ENCODE measurements at regions not wholly inside any gene's neighbourhood (a gene's known extent, or its start where the extent isn't known, plus 50 kb on each side); places are given as distances from the start of the nearest gene placed in this dataset.

DNA sequence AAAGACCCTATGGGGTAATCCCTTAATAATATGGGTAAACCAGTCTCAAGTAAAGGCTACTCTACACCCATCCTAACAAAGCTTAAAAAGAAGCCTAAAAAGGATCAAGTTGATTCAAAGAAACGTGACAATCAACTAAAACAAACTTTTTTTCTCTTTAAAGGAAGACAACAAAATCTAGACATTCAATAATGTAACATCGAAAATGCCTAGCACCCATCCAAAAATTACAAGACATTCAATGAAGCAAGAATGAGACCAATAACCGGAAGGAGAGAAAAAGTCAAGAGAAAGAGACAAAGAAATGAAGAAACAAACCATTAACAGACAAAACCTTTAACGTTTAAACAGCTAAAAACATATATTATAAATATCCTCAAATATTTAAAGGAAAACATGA, 143.8 kb upstream of the VASH1 start:
- H3K36me3 ChIP-seq (replicated peaks in 1 of 2; ENCODE audit: control insufficient read depth in 1 of 2, insufficient read depth in 2 of 2, low read length in 1 of 2), result no peaks in the 10 kb centered on the region
- TF ChIP-seq ELF1 (IDR thresholded peaks at IDR 0.05) (no peak), TCF12 (IDR thresholded peaks at IDR 0.05) (no peak), GATA2 (CRISPR knock-in tag; IDR thresholded peaks at IDR 0.05) (no peak), TAF1 (IDR thresholded peaks at IDR 0.05; ENCODE audit: borderline replicate concordance, low read depth, low read length) (no peak)
- CTCF ChIA-PET, result interaction anchor here (0.6 to 1.1 kb wide), 2 partner anchors 39 to 103 kb away, joined by 3 read pairs; no protein-coding TSS in a partner anchor
- H3K9me3 ChIP-seq, result no peaks in the 10 kb centered on the region
- whole genome bisulfite sequencing (ENCODE audit: low lambda C conversion rate), result 6% methylated on average over 4 of the region's 4 CpGs
- H3K9ac ChIP-seq, result no peak overlapping the region
- H3K4me2 ChIP-seq, result no peak overlapping the region
- no peaks in the 10 kb centered on the region for H4K20me1 ChIP-seq (ENCODE audit: insufficient read depth)
- no peaks in the 10 kb centered on the region for H3K79me2 ChIP-seq (ENCODE audit: insufficient read depth)
- no peak overlapping the region for H3K27ac ChIP-seq (ENCODE audit: low read depth in 2 of 2, low read length in 1 of 2)
- POLR2A ChIA-PET, result no interaction called here
- H3K27me3 ChIP-seq (ENCODE audit: insufficient read depth), result no peaks in the 10 kb centered on the region; the same call in 1 of the 2 replicates
- no peak overlapping the region for H3K4me3 ChIP-seq (ENCODE audit: low read depth in 2 of 2, low read length in 1 of 2)
- H3K4me1 ChIP-seq (ENCODE audit: control insufficient read depth in 1 of 2, insufficient read depth in 2 of 2, low read depth in 1 of 2, low read length in 1 of 2), result no peaks in the 10 kb centered on the region
- H3F3A ChIP-seq (replicated peaks; ENCODE audit: insufficient read depth), result peaks cover 3% of the 10 kb centered on the region
- no peaks in the 10 kb centered on the region for H3K9me2 ChIP-seq
- no peak overlapping the region for H2AFZ ChIP-seq (ENCODE audit: low read depth)
- DNase-seq, result no peak

GRCh38 chr14:76636602-76637001, 124.7 kb upstream of the VASH1 start:
- no peak overlapping the region for H2AFZ ChIP-seq (ENCODE audit: low read depth)
- H3K4me3 ChIP-seq (ENCODE audit: low read depth in 2 of 2, low read length in 1 of 2), result no peak overlapping the region
- no peak for DNase-seq
- no peaks in the 10 kb centered on the region for H3K27me3 ChIP-seq (ENCODE audit: insufficient read depth)
- no peaks in the 10 kb centered on the region for H3K36me3 ChIP-seq (replicated peaks in 1 of 2; ENCODE audit: control insufficient read depth in 1 of 2, insufficient read depth in 2 of 2, low read length in 1 of 2)
- no peak overlapping the region for H3K27ac ChIP-seq (ENCODE audit: low read depth in 2 of 2, low read length in 1 of 2)
- H3K9ac ChIP-seq, result no peak overlapping the region
- no peaks in the 10 kb centered on the region for H3K79me2 ChIP-seq (ENCODE audit: insufficient read depth)
- POLR2A ChIA-PET, result no interaction called here
- no peak overlapping the region for H3K4me2 ChIP-seq
- no peaks in the 10 kb centered on the region for H4K20me1 ChIP-seq (ENCODE audit: insufficient read depth)
- no peaks in the 10 kb centered on the region for H3F3A ChIP-seq (replicated peaks; ENCODE audit: insufficient read depth)
- H3K9me2 ChIP-seq, result no peaks in the 10 kb centered on the region
- TF ChIP-seq EZH2phosphoT487 (IDR thresholded peaks at IDR 0.05; ENCODE audit: borderline replicate concordance, low read depth) (no peak), GABPA (IDR thresholded peaks at IDR 0.05; ENCODE audit: low read depth) (no peak), MAX (IDR thresholded peaks at IDR 0.05; ENCODE audit: low read depth) (no peak)
- CTCF ChIA-PET, result interaction anchor here (0.9 kb wide), 1 partner anchor 9 kb away, joined by 3 read pairs; no protein-coding TSS in a partner anchor
- peaks cover 0 to 1% of the 10 kb centered on the region in 2 experiments; a peak in 1 of 4 replicates for H3K4me1 ChIP-seq (ENCODE audit: control insufficient read depth in 1 of 2, insufficient read depth in 2 of 2, low read depth in 1 of 2, low read length in 1 of 2)
- H3K9me3 ChIP-seq, result no peaks in the 10 kb centered on the region

GRCh38 chr14:76638841-76639240, 122.4 kb upstream of the VASH1 start:
- Histone ChIP-seq H3F3A (replicated peaks; ENCODE audit: insufficient read depth) (no peaks in the 10 kb centered on the region), H3K9me2 (no peaks in the 10 kb centered on the region), H4K20me1 (ENCODE audit: insufficient read depth) (no peaks in the 10 kb centered on the region), H3K4me2 (no peak overlapping the region), H3K27ac (ENCODE audit: low read depth in 2 of 2, low read length in 1 of 2) (no peak overlapping the region), H3K36me3 (replicated peaks in 1 of 2; ENCODE audit: control insufficient read depth in 1 of 2, insufficient read depth in 2 of 2, low read length in 1 of 2) (no peaks in the 10 kb centered on the region), H3K9me3 (no peaks in the 10 kb centered on the region), H3K27me3 (ENCODE audit: insufficient read depth) (no peaks in the 10 kb centered on the region), H2AFZ (ENCODE audit: low read depth) (no peak overlapping the region), H3K4me3 (ENCODE audit: low read depth in 2 of 2, low read length in 1 of 2) (no peak overlapping the region), H3K9ac (no peak overlapping the region), H3K79me2 (ENCODE audit: insufficient read depth) (no peaks in the 10 kb centered on the region), H3K4me1 (ENCODE audit: control insufficient read depth in 1 of 2, insufficient read depth in 2 of 2, low read depth in 1 of 2, low read length in 1 of 2) (peaks cover 0 to 5% of the 10 kb centered on the region in 2 experiments; a peak in 1 of 4 replicates)
- ChIA-PET CTCF (interaction anchor here (0.7 to 2.1 kb wide), 2 partner anchors 9 to 252 kb away, joined by 3 to 5 read pairs; no protein-coding TSS in a partner anchor), POLR2A (no interaction called here)
- DNase-seq, result no peak
- WGBS (ENCODE audit: low lambda C conversion rate), result 51% methylated on average over 3 of the region's 3 CpGs
- TF ChIP-seq YY1 (IDR thresholded peaks at IDR 0.05; ENCODE audit: low read depth) (no peak), PBX3 (IDR thresholded peaks at IDR 0.05) (no peak), FOSL2 (IDR thresholded peaks at IDR 0.05; ENCODE audit: borderline replicate concordance, low read depth) (no peak), MEF2A (IDR thresholded peaks at IDR 0.05; ENCODE audit: borderline replicate concordance, low read depth) (no peak), RCOR1 (IDR thresholded peaks at IDR 0.05; ENCODE audit: low read length) (no peak), IRF3 (IDR thresholded peaks at IDR 0.05; ENCODE audit: low read depth, low read length) (no peak), MXI1 (IDR thresholded peaks at IDR 0.05; ENCODE audit: low read depth, low read length) (no peak), TCF12 (IDR thresholded peaks at IDR 0.05) (no peak)
- TF ChIP-seq, protein P1, sequence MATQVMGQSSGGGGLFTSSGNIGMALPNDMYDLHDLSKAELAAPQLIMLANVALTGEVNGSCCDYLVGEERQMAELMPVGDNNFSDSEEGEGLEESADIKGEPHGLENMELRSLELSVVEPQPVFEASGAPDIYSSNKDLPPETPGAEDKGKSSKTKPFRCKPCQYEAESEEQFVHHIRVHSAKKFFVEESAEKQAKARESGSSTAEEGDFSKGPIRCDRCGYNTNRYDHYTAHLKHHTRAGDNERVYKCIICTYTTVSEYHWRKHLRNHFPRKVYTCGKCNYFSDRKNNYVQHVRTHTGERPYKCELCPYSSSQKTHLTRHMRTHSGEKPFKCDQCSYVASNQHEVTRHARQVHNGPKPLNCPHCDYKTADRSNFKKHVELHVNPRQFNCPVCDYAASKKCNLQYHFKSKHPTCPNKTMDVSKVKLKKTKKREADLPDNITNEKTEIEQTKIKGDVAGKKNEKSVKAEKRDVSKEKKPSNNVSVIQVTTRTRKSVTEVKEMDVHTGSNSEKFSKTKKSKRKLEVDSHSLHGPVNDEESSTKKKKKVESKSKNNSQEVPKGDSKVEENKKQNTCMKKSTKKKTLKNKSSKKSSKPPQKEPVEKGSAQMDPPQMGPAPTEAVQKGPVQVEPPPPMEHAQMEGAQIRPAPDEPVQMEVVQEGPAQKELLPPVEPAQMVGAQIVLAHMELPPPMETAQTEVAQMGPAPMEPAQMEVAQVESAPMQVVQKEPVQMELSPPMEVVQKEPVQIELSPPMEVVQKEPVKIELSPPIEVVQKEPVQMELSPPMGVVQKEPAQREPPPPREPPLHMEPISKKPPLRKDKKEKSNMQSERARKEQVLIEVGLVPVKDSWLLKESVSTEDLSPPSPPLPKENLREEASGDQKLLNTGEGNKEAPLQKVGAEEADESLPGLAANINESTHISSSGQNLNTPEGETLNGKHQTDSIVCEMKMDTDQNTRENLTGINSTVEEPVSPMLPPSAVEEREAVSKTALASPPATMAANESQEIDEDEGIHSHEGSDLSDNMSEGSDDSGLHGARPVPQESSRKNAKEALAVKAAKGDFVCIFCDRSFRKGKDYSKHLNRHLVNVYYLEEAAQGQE (IDR thresholded peaks at IDR 0.05; ENCODE audit: low read depth, low read length), result no peak
